ENCODE measurements at regions not wholly inside any gene's neighbourhood (a gene's known extent, or its start where the extent isn't known, plus 50 kb on each side); places are given as distances from the start of the nearest gene placed in this dataset.
"Not testable (repeated sequence)": the region's sequence is repeated elsewhere in the genome, so short reads cannot be mapped to it uniquely, and the experiment has no call there.

DNA sequence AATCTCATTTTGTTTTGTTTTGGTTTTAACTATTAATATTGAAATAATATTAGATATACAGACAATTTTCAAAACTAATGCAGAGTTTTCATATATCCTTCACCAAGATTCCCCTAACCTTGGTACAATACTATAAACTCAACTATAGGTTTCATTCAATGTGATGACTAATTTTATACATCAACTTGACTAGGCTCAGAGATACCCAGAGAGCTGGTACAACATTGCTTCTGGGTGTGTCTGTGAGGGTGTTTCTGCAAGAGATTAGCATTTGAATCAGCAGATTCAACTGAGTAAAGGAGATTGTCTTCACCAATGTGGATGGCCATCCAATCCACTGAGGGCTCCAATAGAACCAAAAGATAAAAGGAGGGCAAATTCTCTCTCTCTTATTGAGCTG is 221.3 kb upstream of the CRIM1 start:
- TF ChIP-seq, protein P1, sequence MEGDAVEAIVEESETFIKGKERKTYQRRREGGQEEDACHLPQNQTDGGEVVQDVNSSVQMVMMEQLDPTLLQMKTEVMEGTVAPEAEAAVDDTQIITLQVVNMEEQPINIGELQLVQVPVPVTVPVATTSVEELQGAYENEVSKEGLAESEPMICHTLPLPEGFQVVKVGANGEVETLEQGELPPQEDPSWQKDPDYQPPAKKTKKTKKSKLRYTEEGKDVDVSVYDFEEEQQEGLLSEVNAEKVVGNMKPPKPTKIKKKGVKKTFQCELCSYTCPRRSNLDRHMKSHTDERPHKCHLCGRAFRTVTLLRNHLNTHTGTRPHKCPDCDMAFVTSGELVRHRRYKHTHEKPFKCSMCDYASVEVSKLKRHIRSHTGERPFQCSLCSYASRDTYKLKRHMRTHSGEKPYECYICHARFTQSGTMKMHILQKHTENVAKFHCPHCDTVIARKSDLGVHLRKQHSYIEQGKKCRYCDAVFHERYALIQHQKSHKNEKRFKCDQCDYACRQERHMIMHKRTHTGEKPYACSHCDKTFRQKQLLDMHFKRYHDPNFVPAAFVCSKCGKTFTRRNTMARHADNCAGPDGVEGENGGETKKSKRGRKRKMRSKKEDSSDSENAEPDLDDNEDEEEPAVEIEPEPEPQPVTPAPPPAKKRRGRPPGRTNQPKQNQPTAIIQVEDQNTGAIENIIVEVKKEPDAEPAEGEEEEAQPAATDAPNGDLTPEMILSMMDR (IDR thresholded peaks at IDR 0.05; ENCODE audit: extremely low read depth, missing control alignments) = no peak
- DNase-seq (ENCODE audit: low spot score) = no peak

DNA sequence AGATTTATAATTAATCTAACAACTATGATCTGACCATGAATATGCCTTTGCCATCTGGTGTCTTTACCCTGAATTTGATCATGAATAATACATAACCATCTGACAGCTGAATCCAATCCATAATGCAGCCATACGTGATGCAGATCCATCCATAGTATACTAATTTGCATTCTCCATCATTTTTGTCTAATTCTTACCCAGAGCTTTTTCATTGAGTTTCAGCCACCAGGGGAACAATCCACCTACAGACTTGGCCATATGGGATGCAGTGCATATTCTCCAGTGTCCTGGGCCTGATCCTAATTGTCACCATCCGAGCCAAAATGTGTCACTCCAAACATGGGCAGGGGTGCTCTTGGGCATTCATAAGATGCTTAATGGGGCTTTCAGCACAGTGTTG is 227.2 kb upstream of the CRIM1 start:
- TF ChIP-seq, protein P1 (IDR thresholded peaks at IDR 0.05; ENCODE audit: extremely low read depth, missing control alignments) = no peak
- DNase-seq (ENCODE audit: low spot score) = no peak

DNA sequence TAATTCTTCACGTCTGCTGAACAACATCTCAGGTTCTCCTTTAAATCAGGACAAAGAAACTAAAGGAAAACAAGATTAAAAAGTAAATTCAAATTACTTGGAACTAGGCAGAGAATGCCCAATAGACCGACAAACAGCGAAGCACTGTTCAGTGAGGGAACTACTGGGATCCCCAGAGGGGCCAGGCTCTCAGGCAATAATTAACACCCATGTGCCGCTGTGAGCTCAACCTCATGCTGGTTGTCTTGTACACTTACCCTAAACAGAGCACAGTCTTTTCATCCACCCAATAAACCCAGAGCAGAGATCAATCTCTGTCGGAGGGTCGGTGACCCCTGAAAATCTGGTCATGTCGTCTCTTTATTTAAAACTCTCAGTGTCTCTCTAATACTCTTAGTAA is 229.9 kb upstream of the CRIM1 start:
- TF ChIP-seq, protein P1 (IDR thresholded peaks at IDR 0.05; ENCODE audit: extremely low read depth, missing control alignments) = no peak
- no peak for DNase-seq (ENCODE audit: low spot score)

DNA sequence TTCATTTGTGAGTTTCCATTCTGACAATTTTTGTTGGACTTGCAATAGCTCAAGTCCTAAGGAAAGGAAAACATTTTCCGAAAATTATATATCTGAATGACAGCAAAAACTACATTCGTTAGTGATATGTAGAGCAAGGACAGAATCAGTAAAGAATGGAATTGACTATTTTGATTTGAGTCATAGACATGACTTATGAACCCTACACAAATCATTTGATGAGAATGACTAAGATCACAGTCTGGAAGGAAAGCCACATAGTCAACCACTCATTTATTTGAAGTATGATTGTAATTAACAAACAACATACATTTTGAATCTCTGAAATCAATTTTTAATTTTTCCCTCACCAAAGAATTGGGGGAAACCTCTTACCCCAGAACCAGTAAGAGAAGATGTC is 231.6 kb upstream of the CRIM1 start:
- DNase-seq (ENCODE audit: low spot score) = no peak

DNA sequence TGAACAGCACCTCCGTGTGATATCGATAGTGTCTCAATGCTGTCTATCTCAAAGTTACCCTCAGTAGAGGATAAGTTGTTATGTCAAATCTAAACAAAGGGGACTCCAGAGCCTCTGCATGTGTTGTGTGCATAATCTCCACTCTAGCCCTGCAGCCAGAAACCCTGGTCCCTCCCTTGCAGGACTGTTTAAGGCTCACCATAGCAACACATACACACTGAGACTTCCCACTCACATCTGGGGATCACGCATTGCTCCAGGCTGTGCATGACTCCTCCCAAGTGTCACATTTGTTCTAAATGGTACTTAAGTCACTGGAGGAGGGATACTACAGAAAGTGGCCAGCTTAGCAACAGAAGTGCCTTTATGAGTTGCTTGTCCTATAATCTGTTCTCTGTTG is 258.6 kb upstream of the CRIM1 start:
- DNase-seq (ENCODE audit: low spot score) = no peak
- TF ChIP-seq, protein P1 (IDR thresholded peaks at IDR 0.05; ENCODE audit: extremely low read depth, missing control alignments) = no peak

More for the DNA sequence above, 231.6 kb upstream of the CRIM1 start:
- TF ChIP-seq, protein P1 (IDR thresholded peaks at IDR 0.05; ENCODE audit: extremely low read depth, missing control alignments) = no peak

DNA sequence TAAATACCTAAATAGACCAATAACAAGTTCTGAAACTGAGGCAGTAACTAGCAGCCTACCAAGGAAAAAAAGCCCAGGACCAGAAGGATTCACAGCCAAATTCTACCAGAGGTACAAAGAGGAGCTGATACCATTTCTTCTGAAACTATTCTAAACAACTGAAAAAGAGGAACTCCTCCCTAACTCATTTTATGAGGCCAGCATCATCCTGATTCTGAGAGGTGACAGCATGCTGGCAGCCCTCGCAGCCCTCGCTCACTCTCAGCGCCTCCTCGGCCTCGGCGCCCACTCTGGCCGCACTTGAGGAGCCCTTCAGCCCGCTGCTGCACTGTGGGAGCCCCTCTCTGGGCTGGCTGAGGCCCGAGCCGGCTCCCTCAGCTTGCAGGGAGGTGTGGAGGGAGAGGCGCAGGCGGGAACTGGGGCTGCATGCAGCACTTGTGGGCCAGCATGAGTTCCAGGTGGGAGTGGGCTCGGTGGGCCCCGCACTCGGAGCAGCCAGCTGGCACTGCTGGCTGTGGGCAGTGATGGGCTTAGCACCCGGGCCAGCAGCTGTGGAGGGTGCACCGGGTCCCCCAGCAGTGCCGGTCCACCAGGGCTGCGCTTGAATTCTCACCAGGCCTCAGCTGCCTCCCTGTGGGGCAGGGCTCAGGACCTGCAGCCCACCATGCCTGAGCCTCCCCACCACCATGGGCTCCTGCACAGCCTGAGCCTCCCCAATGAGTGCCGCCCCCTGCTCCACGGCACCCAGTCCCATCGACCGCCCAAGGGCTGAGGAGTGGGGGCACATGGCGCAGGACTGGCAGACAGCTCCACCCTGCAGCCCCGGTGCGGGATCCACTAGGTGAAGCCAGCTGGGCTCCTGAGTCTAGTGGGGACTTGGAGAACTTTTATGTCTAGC is 263.5 kb upstream of the CRIM1 start:
- DNase-seq (ENCODE audit: low spot score) = not testable (repeated sequence)

DNA sequence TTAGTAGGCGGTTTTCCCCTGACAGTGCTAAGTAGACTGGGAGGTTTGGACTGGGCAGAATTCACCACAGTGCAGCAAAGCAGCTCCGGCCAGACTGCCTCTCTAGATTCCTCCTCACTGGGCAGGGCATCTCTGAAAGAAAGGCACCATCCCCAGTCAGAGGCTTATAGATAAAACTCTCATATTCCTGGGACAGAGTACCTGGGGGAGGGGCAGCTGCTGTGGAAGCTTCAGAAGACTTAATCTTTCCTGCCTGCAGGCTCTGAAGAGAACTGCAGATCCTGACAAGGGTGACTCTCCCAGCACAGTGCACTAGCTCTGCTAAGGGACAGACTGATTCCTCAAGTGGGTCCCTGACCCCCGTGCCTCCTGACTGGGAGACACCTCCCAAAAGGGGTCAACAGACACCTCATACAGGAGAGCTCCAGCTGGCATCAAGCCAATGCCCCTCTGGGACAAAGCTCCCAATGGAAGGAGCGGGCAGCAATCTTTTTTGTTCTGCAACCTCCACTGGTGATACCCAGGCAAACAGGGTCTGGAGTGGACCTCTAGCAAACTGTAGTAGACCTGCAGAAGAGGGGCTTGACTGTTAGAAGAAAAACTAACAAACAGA is 266.8 kb upstream of the CRIM1 start:
- no peak for DNase-seq (ENCODE audit: low spot score)
- TF ChIP-seq, protein P1 (IDR thresholded peaks at IDR 0.05; ENCODE audit: extremely low read depth, missing control alignments) = no peak
